ENCODE measurements at regions not wholly inside any gene's neighbourhood (a gene's known extent, or its start where the extent isn't known, plus 50 kb on each side); places are given as distances from the start of the nearest gene placed in this dataset.

GRCh38 chr16:85391175-85391707 lies 221.9 kb upstream of the GSE1 start:
- Histone ChIP-seq H3K4me1 (ENCODE audit: control insufficient read depth, insufficient read depth, low read length) (peaks cover 51% of the 10 kb centered on the region), H3K9me3 (ENCODE audit: control insufficient read depth, insufficient read depth, low read length) (no peaks in the 10 kb centered on the region), H3K27ac (ENCODE audit: low read depth, low read length) (no peak overlapping the region), H3K4me3 (ENCODE audit: low read depth, low read length) (no peak overlapping the region), H3K36me3 (ENCODE audit: control insufficient read depth, insufficient read depth, low read length) (no peaks in the 10 kb centered on the region), H3K27me3 (ENCODE audit: control insufficient read depth, insufficient read depth, low read length) (no peaks in the 10 kb centered on the region)
- DNase-seq (ENCODE audit: low read depth in 4 of 6, low spot score in 6 of 6), result no peak
- WGBS (ENCODE audit: insufficient coverage), result 96% methylated on average over 10 of the region's 14 CpGs

GRCh38 chr16:85391769-85392583 lies 221.1 kb upstream of the GSE1 start:
- DNase-seq (ENCODE audit: low read depth in 4 of 6, low spot score in 6 of 6), result no peak
- 82% methylated on average over 7 of the region's 11 CpGs for WGBS (ENCODE audit: insufficient coverage)
- peaks cover 58% of the 10 kb centered on the region for H3K4me1 ChIP-seq (ENCODE audit: control insufficient read depth, insufficient read depth, low read length)
- H3K27ac ChIP-seq (ENCODE audit: low read depth, low read length), result no peak overlapping the region
- no peaks in the 10 kb centered on the region for H3K36me3 ChIP-seq (ENCODE audit: control insufficient read depth, insufficient read depth, low read length)
- no peak overlapping the region for H3K4me3 ChIP-seq (ENCODE audit: low read depth, low read length)
- H3K9me3 ChIP-seq (ENCODE audit: control insufficient read depth, insufficient read depth, low read length), result no peaks in the 10 kb centered on the region
- no peaks in the 10 kb centered on the region for H3K27me3 ChIP-seq (ENCODE audit: control insufficient read depth, insufficient read depth, low read length)

GRCh38 chr16:85392756-85393673 lies 220.1 kb upstream of the GSE1 start:
- Histone ChIP-seq H3K27ac (ENCODE audit: low read depth, low read length) (no peak overlapping the region), H3K9me3 (ENCODE audit: control insufficient read depth, insufficient read depth, low read length) (no peaks in the 10 kb centered on the region), H3K27me3 (ENCODE audit: control insufficient read depth, insufficient read depth, low read length) (no peaks in the 10 kb centered on the region), H3K4me3 (ENCODE audit: low read depth, low read length) (no peak overlapping the region), H3K4me1 (ENCODE audit: control insufficient read depth, insufficient read depth, low read length) (peaks cover 65% of the 10 kb centered on the region), H3K36me3 (ENCODE audit: control insufficient read depth, insufficient read depth, low read length) (no peaks in the 10 kb centered on the region)
- no peak for DNase-seq (ENCODE audit: low read depth in 4 of 6, low spot score in 6 of 6)
- WGBS (ENCODE audit: insufficient coverage), result 97% methylated on average over 14 of the region's 17 CpGs

GRCh38 chr16:85393674-85394451 lies 219.3 kb upstream of the GSE1 start:
- H3K4me1 ChIP-seq (ENCODE audit: control insufficient read depth, insufficient read depth, low read length), result peaks cover 65% of the 10 kb centered on the region
- H3K9me3 ChIP-seq (ENCODE audit: control insufficient read depth, insufficient read depth, low read length), result no peaks in the 10 kb centered on the region
- no peaks in the 10 kb centered on the region for H3K36me3 ChIP-seq (ENCODE audit: control insufficient read depth, insufficient read depth, low read length)
- DNase-seq (ENCODE audit: low read depth in 4 of 6, low spot score in 6 of 6), result peak in 2 of 6 donors; percentile 78 to 79
- H3K27me3 ChIP-seq (ENCODE audit: control insufficient read depth, insufficient read depth, low read length), result no peaks in the 10 kb centered on the region
- no peak overlapping the region for H3K27ac ChIP-seq (ENCODE audit: low read depth, low read length)
- H3K4me3 ChIP-seq (ENCODE audit: low read depth, low read length), result no peak overlapping the region
- 36% methylated on average over 30 of the region's 34 CpGs for WGBS (ENCODE audit: insufficient coverage)

GRCh38 chr16:85394456-85395206 lies 218.5 kb upstream of the GSE1 start:
- Histone ChIP-seq H3K27me3 (ENCODE audit: control insufficient read depth, insufficient read depth, low read length) (no peaks in the 10 kb centered on the region), H3K4me1 (ENCODE audit: control insufficient read depth, insufficient read depth, low read length) (peaks cover 65% of the 10 kb centered on the region), H3K9me3 (ENCODE audit: control insufficient read depth, insufficient read depth, low read length) (no peaks in the 10 kb centered on the region), H3K27ac (ENCODE audit: low read depth, low read length) (peak overlapping the region; percentile 59), H3K36me3 (ENCODE audit: control insufficient read depth, insufficient read depth, low read length) (no peaks in the 10 kb centered on the region), H3K4me3 (ENCODE audit: low read depth, low read length) (no peak overlapping the region)
- WGBS (ENCODE audit: insufficient coverage), result 76% methylated on average over 13 of the region's 21 CpGs
- no peak for DNase-seq (ENCODE audit: low read depth in 4 of 6, low spot score in 6 of 6)

GRCh38 chr16:85395207-85395912 lies 217.8 kb upstream of the GSE1 start:
- Histone ChIP-seq H3K4me1 (ENCODE audit: control insufficient read depth, insufficient read depth, low read length) (peaks cover 63% of the 10 kb centered on the region), H3K9me3 (ENCODE audit: control insufficient read depth, insufficient read depth, low read length) (no peaks in the 10 kb centered on the region), H3K27me3 (ENCODE audit: control insufficient read depth, insufficient read depth, low read length) (no peaks in the 10 kb centered on the region), H3K4me3 (ENCODE audit: low read depth, low read length) (no peak overlapping the region), H3K36me3 (ENCODE audit: control insufficient read depth, insufficient read depth, low read length) (no peaks in the 10 kb centered on the region), H3K27ac (ENCODE audit: low read depth, low read length) (peak overlapping the region; percentile 78)
- WGBS (ENCODE audit: insufficient coverage), result 37% methylated on average over 20 of the region's 25 CpGs
- peak in 5 of 6 donors; percentile 60 to 93 (median 72) for DNase-seq (ENCODE audit: low read depth in 4 of 6, low spot score in 6 of 6)

- 34% methylated on average over 19 of the region's 24 CpGs for WGBS (ENCODE audit: insufficient coverage)
- H3K27me3 ChIP-seq (ENCODE audit: control insufficient read depth, insufficient read depth, low read length), result no peaks in the 10 kb centered on the region
- peak in 1 of 6 donors; percentile 58 for DNase-seq (ENCODE audit: low read depth in 4 of 6, low spot score in 6 of 6)
- peaks cover 2% of the 10 kb centered on the region for H3K36me3 ChIP-seq (ENCODE audit: control insufficient read depth, insufficient read depth, low read length)
- H3K4me1 ChIP-seq (ENCODE audit: control insufficient read depth, insufficient read depth, low read length), result peaks cover 56% of the 10 kb centered on the region
- no peaks in the 10 kb centered on the region for H3K9me3 ChIP-seq (ENCODE audit: control insufficient read depth, insufficient read depth, low read length)
- H3K27ac ChIP-seq (ENCODE audit: low read depth, low read length), result peak overlapping the region; percentile 78
- H3K4me3 ChIP-seq (ENCODE audit: low read depth, low read length), result no peak overlapping the region
Observed at GRCh38 chr16:85395913-85396878, 216.9 kb upstream of the GSE1 start.

Data from spinal cord (tissue), 9 donors.